Bronchial epithelial cell (primary cell): ENCODE measurements at regions not wholly inside any gene's neighbourhood (a gene's known extent, or its start where the extent isn't known, plus 50 kb on each side); places are given as distances from the start of the nearest gene placed in this dataset.

Experiments used
- DNase-seq: peaks from one replicate; pipeline ENCODE4 v3.0.0-alpha.2; 2010; ENCODE audit warnings: low read depth
- FAIRE-seq: peaks from 2 replicates; lab custom pipeline; 2011; peaks lifted over from hg19 to GRCh38; lab: Jason Lieb, UNC
- H3K27me3 ChIP-seq: 2 replicates; pipeline ENCODE4 v1.5.1; 2011; ENCODE audit warnings: low read length; ENCODE audit not compliant: control insufficient read depth, insufficient read depth
- H3K36me3 ChIP-seq: 2 replicates; pipeline ENCODE4 v1.5.1; 2011; ENCODE audit warnings: low read length; ENCODE audit not compliant: control insufficient read depth, insufficient read depth
- H3K4me3 ChIP-seq: 2 replicates; pipeline ENCODE4 v1.5.1; 2011; ENCODE audit warnings: mild to moderate bottlenecking, low read depth, low read length, control low read depth
- TF ChIP-seq, protein P1 (sequence below): IDR thresholded peaks from 2 replicates; pipeline ENCODE4 v1.5.1; 2011; ENCODE audit warnings: mild to moderate bottlenecking, moderate library complexity, low read length, control low read depth, inconsistent platforms; ENCODE audit not compliant: insufficient read depth, severe bottlenecking

DNA sequence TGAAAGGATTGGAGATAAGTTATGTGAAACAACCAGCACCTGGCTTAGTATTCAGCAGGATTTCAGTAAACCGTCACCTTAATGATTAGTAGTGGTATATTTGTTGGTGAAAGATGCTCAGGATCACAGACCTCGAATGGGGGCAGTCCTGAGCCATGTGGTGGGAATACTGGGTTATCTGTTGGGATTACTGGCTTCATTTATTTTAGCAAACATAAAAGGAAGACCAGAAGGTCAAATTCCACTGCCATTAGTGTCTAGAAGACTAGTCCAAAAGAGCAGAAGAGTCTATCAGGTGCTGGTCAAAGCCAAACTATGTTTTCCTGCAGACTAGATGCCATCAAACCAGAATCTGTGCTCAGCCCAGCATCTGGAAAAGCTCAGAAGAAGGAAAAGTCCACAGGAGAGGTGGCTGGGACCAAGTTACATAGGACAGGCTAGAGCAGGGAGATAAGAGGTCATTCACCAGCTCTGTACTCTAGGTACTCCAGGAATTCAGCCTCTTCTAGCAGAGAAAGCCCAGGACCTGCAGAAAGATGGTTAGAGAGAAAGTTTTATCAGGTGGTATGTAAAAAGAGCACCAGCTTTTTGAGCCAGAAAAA, 343.4 kb downstream of the PLPP3 start:
- Histone ChIP-seq H3K4me3 (no peak overlapping the region), H3K36me3 (no peaks in the 10 kb centered on the region), H3K27me3 (no peaks in the 10 kb centered on the region)
- FAIRE-seq (no peak), DNase-seq (no peak)
- TF ChIP-seq, protein P1, sequence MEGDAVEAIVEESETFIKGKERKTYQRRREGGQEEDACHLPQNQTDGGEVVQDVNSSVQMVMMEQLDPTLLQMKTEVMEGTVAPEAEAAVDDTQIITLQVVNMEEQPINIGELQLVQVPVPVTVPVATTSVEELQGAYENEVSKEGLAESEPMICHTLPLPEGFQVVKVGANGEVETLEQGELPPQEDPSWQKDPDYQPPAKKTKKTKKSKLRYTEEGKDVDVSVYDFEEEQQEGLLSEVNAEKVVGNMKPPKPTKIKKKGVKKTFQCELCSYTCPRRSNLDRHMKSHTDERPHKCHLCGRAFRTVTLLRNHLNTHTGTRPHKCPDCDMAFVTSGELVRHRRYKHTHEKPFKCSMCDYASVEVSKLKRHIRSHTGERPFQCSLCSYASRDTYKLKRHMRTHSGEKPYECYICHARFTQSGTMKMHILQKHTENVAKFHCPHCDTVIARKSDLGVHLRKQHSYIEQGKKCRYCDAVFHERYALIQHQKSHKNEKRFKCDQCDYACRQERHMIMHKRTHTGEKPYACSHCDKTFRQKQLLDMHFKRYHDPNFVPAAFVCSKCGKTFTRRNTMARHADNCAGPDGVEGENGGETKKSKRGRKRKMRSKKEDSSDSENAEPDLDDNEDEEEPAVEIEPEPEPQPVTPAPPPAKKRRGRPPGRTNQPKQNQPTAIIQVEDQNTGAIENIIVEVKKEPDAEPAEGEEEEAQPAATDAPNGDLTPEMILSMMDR = no peak

DNA sequence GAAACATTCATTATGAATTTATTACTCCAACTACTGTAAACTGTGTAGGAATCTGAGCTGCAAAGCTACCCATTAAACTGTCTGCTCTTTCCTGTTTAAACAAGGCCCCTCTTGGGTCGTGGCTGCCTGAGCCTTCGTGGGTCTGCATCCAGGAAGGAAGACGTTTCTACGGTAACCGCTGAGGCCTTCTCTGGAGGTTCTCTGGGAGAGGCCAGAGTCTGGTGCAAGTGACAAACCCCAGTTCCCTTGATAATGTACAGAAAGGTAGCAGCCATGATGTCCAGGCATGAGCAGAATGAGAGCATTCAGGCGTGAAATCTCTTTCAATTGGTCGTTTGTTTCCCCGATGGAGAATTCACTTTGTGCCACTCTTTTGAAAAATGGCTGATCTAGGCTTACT, 350.2 kb downstream of the PLPP3 start:
- no peaks in the 10 kb centered on the region for H3K27me3 ChIP-seq
- FAIRE-seq = no peak
- no peak overlapping the region for H3K4me3 ChIP-seq
- H3K36me3 ChIP-seq = no peaks in the 10 kb centered on the region
- no peak for DNase-seq
- TF ChIP-seq, protein P1 = no peak

DNA sequence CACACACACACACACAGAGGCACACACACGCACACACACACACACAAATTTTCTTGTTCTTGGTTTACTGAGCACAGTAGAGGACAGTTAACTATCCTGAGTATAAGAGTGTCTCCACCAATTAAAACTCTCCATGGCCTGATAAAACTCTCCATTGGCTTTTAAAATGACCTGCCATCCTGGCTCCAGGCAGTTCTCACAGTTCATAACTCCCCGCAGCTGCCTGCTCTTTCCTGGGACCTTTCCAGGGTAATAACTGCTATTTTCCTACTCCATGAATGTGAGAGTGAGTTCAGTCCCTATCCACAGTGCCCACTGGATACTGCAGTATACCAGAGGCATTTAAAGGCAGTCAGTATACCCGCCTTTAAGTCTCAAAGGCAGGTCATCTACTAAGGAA, 351.5 kb downstream of the PLPP3 start:
- FAIRE-seq = no peak
- TF ChIP-seq, protein P1 = no peak

DNA sequence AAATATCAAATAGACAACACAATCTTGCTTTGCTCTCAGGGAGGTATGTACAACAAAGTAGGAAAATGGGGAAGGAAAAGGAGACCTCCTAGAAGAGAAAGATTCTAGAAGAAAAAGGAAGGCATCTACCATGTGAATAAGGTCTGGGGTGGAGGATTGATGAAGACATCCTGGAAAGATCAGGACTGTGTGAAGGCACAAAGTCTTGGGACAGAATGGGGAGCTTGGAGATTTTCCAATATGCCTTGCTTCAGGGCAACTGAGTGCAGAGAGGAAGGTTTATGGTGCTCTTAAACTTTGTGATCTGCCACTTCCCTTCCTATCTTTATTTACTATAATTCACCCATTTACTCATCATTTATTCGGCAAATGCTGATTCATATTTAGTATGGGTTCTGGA, 352.0 kb downstream of the PLPP3 start:
- no peak for DNase-seq
- TF ChIP-seq, protein P1 = no peak
- FAIRE-seq = peak; percentile 80
- H3K36me3 ChIP-seq = no peaks in the 10 kb centered on the region
- no peaks in the 10 kb centered on the region for H3K27me3 ChIP-seq
- no peak overlapping the region for H3K4me3 ChIP-seq

More for the DNA sequence above, 351.5 kb downstream of the PLPP3 start:
- no peaks in the 10 kb centered on the region for H3K27me3 ChIP-seq
- H3K4me3 ChIP-seq = no peak overlapping the region
- H3K36me3 ChIP-seq = no peaks in the 10 kb centered on the region
- DNase-seq = no peak

DNA sequence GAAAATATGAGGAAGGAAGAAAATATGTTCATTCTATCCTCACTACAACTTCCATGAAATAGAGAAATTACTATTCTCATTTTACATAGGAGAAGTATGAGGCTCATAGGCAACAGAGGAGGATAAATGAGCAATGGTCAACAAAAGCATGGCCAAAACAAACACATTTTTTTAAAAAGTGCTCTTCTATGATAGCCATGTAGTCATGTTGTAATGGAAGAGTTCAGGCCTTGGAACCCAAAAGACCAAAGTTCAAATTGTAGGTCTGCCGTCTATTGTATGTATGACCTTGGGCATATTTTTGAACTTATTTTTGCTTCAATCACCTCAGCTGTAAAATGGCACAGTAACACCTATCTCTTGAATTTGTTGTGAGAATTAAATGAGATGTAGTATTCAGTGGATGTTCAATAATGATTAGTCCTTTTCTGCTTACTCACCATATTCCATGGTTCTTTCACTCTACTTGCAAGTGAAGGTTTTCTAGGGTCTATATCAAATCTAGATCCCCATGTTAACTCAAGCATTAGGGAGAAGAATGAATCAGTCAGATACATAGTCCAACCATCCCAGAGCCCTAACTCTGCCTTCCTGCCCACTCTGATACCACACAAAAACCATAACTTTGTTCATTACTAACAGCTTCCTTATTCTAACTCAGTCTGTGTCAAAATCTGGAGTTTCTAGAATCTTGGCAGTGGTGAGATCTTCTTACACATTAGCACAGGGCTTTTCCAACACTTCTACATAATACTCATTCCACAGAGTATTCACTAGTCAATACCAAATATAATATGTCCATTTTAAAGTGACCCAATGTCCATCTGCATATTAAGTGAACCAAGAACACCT, 353.2 kb downstream of the PLPP3 start:
- Histone ChIP-seq H3K4me3 (no peak overlapping the region), H3K36me3 (no peaks in the 10 kb centered on the region), H3K27me3 (no peaks in the 10 kb centered on the region)
- TF ChIP-seq, protein P1 = no peak
- FAIRE-seq = no peak
- DNase-seq = no peak
